CD4-positive, alpha-beta memory T cell (primary cell): ENCODE measurements at regions not wholly inside any gene's neighbourhood (a gene's known extent, or its start where the extent isn't known, plus 50 kb on each side); places are given as distances from the start of the nearest gene placed in this dataset.
"Not testable (repeated sequence)": the region's sequence is repeated elsewhere in the genome, so short reads cannot be mapped to it uniquely, and the experiment has no call there.

Experiments
- CTCF ChIA-PET: fragments of 350-600 bp; sonication (Branson Sonifier 250); formaldehyde crosslinking; loops from one replicate; lab custom pipeline; 2021; ENCODE audit warnings: inconsistent platforms; ENCODE audit not compliant: partially characterized antibody; lab: Charles Lee
- POLR2A ChIA-PET: fragments of 350-600 bp; sonication (Branson Sonifier 250); formaldehyde crosslinking; loops from one replicate; lab custom pipeline; 2021; ENCODE audit not compliant: partially characterized antibody; lab: Charles Lee
- DNase-seq, 5 donors: peaks; one replicate each; pipeline versions ENCODE4 v3.0.0 to v3.0.0-alpha.2; 2020 to 2022; ENCODE audit warnings: mixed read lengths in 1 of 5
- H3K27ac ChIP-seq: one replicate; pipeline ENCODE4 v1.7.0; 2013; ENCODE audit warnings: low read depth, low read length
- H3K27me3 ChIP-seq: 2 replicates; pipeline ENCODE4 v1.7.0; 2013; ENCODE audit warnings: mild to moderate bottlenecking, low read length, moderate library complexity; ENCODE audit not compliant: insufficient read depth
- H3K36me3 ChIP-seq: 2 replicates; pipeline ENCODE4 v1.7.0; 2013; ENCODE audit warnings: mild to moderate bottlenecking, low read length, moderate library complexity; ENCODE audit not compliant: insufficient read depth
- H3K4me1 ChIP-seq: 2 replicates; pipeline ENCODE4 v1.7.0; 2013; ENCODE audit warnings: mild to moderate bottlenecking, low read length, moderate library complexity; ENCODE audit not compliant: insufficient read depth
- H3K4me3 ChIP-seq, 2 donors: one replicate each; pipeline ENCODE4 v1.7.0; 2013; ENCODE audit warnings: low read length in 2 of 2, mild to moderate bottlenecking in 1 of 2
- H3K9me3 ChIP-seq, 2 donors: one replicate each; pipeline ENCODE4 v1.7.0; 2013; ENCODE audit warnings: low read length in 2 of 2, control low read depth in 1 of 2; ENCODE audit not compliant: control insufficient read depth in 1 of 2
- H3K27ac Mint-ChIP-seq, 7 donors: one replicate each; pipeline ENCODE4 v1.8.0; 2020 to 2021; ENCODE audit warnings: mixed read lengths in 7 of 7, mild to moderate bottlenecking in 6 of 7, inconsistent platforms in 3 of 7, moderate library complexity in 3 of 7
- H3K27me3 Mint-ChIP-seq, 2 donors: one replicate each; pipeline ENCODE4 v1.8.0; 2020 to 2021; ENCODE audit warnings: mixed read lengths in 2 of 2
- H3K36me3 Mint-ChIP-seq, 2 donors: one replicate each; pipeline ENCODE4 v1.8.0; 2020 to 2021; ENCODE audit warnings: mixed read lengths in 2 of 2, inconsistent platforms in 1 of 2, mild to moderate bottlenecking in 1 of 2
- H3K4me1 Mint-ChIP-seq, 4 donors: one replicate each; pipeline ENCODE4 v1.8.0; 2020 to 2021; ENCODE audit warnings: mixed read lengths in 4 of 4, mild to moderate bottlenecking in 1 of 4
- H3K4me3 Mint-ChIP-seq, 8 donors: one replicate each; pipeline ENCODE4 v1.8.0; 2020 to 2021; ENCODE audit warnings: mixed read lengths in 8 of 8, mild to moderate bottlenecking in 7 of 8, moderate library complexity in 6 of 8, inconsistent platforms in 3 of 8
- H3K9me3 Mint-ChIP-seq, 8 donors: one replicate each; pipeline ENCODE4 v1.8.0; 2020 to 2021; ENCODE audit warnings: mixed read lengths in 8 of 8, mild to moderate bottlenecking in 5 of 8, inconsistent platforms in 3 of 8, moderate library complexity in 1 of 8
- intact Hi-C: fragments of 100-400 bp; cut with micrococcal nuclease; formaldehyde crosslinking; loops from one replicate; pipeline ENCODE4 v1.15.1; 2023

DNA sequence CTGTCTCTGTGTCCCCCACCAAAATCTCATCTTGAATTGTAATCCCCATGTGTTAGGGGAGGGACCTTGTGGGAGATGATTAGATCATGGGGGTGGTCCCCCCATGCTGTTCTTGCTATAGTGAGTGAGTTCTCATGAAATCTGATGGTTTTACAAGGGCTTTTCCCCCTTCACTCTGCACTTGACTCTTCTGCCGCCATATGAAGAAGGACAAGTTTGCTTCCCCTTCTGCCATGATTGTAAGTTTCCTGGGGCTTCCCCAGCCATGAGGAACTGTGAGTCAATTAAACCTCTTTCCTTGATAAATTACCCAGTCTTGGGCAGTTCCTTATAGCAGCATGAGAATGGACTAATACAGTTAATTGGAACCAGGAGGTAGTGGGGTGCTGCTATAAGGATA, 137.1 kb upstream of the RAB4A start:
- Mint-ChIP-seq H3K27ac (no peak overlapping the region), H3K4me1 (peaks cover 51 to 80% (median 58%) of the 10 kb centered on the region in 4 donors), H3K27me3 (no peaks in the 10 kb centered on the region), H3K4me3 (no peak overlapping the region), H3K9me3 (peaks cover 0 to 27% (median 20%) of the 10 kb centered on the region in 8 donors), H3K36me3 (peaks cover 6% of the 10 kb centered on the region in 2 donors)
- no peaks in the 10 kb centered on the region for H3K36me3 ChIP-seq
- peaks cover 58% of the 10 kb centered on the region for H3K4me1 ChIP-seq
- H3K27ac ChIP-seq, result no peak overlapping the region
- no peaks in the 10 kb centered on the region for H3K27me3 ChIP-seq
- H3K9me3 ChIP-seq, result no peaks in the 10 kb centered on the region
- intact Hi-C loops, result no loop called here
- H3K4me3 ChIP-seq, result no peak overlapping the region
- CTCF ChIA-PET, result no interaction called here
- POLR2A ChIA-PET, result no interaction called here
- DNase-seq, result no peak

DNA sequence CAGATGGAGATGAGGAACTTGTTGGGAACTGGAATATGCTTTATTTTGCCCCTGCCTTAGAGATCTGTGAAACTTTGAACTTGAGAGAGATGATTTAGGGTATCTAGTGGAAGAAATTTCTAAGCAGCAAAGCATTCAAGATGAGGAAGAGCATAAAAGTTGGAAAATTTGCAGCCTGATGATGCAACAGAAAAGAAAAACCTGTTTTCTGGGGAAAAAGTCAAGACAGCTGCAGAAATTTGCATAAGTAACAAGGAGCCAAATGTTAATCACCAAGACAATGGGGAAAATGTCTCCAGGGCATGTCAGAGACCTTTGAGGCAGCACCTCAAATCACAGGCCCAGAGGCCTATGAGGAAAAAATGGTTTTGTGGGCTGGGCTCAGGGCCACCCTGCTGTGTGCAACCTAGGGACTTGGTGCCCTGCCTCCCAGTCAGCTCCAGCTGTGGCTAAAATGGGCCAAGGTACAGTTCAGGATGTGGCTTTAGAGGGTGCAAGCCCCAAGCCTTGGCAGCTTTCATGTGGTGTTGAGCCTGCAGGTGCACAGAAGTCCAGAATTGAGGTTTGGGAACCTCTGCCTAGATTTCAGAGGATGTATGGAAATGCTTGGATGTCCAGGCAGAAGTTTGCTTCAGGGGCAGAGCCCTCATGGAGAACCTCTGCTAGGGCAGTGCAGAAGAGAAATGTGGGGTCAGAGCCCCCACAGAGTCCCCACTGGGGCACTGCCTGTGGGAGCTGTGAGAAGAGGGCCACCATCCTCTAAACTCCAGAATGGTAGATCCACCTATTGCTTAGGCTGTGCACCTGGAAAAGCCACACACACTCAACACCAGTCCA, 136.3 kb upstream of the RAB4A start:
- H3K27ac ChIP-seq, H3K27me3 ChIP-seq, H3K36me3 Mint-ChIP-seq, POLR2A ChIA-PET, H3K4me3 Mint-ChIP-seq, H3K27ac Mint-ChIP-seq, H3K4me3 ChIP-seq, H3K27me3 Mint-ChIP-seq, DNase-seq, intact Hi-C loops, CTCF ChIA-PET, H3K36me3 ChIP-seq, H3K9me3 ChIP-seq: not testable (repeated sequence)
- H3K4me1 ChIP-seq, result peaks cover 57% of the 10 kb centered on the region
- H3K9me3 Mint-ChIP-seq, result peaks cover 0 to 27% (median 20%) of the 10 kb centered on the region in 8 donors
- peaks cover 52 to 80% (median 57%) of the 10 kb centered on the region in 4 donors for H3K4me1 Mint-ChIP-seq

DNA sequence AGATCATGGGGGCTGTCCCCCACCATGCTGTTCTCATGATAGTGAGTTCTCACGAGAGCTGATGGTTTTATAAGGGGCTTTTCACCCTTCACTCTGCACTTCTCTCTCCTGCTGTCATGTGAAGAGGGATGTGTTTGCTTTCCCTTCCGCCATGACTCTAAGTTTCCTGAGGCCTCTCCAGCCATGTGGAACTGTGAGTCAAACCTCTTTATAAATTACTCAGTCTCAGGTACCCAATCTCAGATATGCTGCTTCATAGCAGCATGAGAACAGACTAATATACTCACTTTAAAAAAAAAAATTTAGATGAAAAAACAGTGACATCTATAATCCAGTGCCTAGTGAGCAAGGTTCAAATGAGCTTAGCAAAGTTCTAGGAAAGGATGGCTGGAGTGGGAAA, 135.1 kb upstream of the RAB4A start:
- intact Hi-C loops, result no loop called here
- H3K27me3 Mint-ChIP-seq, result no peaks in the 10 kb centered on the region
- Histone ChIP-seq H3K27me3 (no peaks in the 10 kb centered on the region), H3K4me3 (no peak overlapping the region), H3K27ac (no peak overlapping the region), H3K4me1 (peaks cover 52% of the 10 kb centered on the region), H3K36me3 (no peaks in the 10 kb centered on the region), H3K9me3 (no peaks in the 10 kb centered on the region)
- no peak overlapping the region for H3K27ac Mint-ChIP-seq
- H3K9me3 Mint-ChIP-seq, result peaks cover 0 to 27% (median 20%) of the 10 kb centered on the region in 8 donors
- peaks cover 6% of the 10 kb centered on the region in 2 donors for H3K36me3 Mint-ChIP-seq
- no peak for DNase-seq
- peaks cover 48 to 76% (median 51%) of the 10 kb centered on the region in 4 donors for H3K4me1 Mint-ChIP-seq
- ChIA-PET CTCF (no interaction called here), POLR2A (no interaction called here)
- H3K4me3 Mint-ChIP-seq, result no peak overlapping the region

DNA sequence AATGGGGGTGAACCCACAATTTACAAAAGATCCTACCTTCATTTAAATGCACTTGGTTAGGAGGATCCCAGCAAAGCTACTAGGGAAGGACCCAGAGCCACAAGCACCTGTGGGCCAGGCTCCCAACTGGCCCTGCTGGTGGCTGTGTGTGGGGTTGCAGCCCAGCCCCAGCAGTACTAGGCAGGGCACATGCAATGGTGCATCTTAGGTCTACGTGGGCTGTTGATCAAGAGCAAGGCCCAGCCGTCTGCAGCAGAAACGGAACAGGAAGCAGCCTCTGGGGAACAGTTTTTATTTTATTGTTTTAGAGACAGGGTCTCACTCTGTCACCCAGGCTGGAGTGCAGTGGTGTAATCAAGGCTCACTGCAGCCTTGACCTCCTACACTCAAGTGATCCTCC, 134.1 kb upstream of the RAB4A start:
- H3K9me3 Mint-ChIP-seq, result peaks cover 0 to 27% (median 20%) of the 10 kb centered on the region in 8 donors
- ChIA-PET CTCF (no interaction called here), POLR2A (no interaction called here)
- H3K36me3 Mint-ChIP-seq, result peaks cover 6% of the 10 kb centered on the region in 2 donors
- no peaks in the 10 kb centered on the region for H3K27me3 Mint-ChIP-seq
- no peaks in the 10 kb centered on the region for H3K36me3 ChIP-seq
- H3K27ac Mint-ChIP-seq, result peak overlapping the region in 2 of 7 donors; percentile 55 to 73
- H3K4me3 ChIP-seq, result no peak overlapping the region
- H3K27ac ChIP-seq, result no peak overlapping the region
- DNase-seq, result no peak
- peaks cover 40 to 71% (median 43%) of the 10 kb centered on the region in 4 donors for H3K4me1 Mint-ChIP-seq
- no peaks in the 10 kb centered on the region for H3K9me3 ChIP-seq
- H3K4me3 Mint-ChIP-seq, result peak overlapping the region in 4 of 8 donors; percentile 7 to 47 (median 40)
- H3K4me1 ChIP-seq, result peaks cover 42% of the 10 kb centered on the region
- H3K27me3 ChIP-seq, result no peaks in the 10 kb centered on the region
- intact Hi-C loops, result no loop called here

DNA sequence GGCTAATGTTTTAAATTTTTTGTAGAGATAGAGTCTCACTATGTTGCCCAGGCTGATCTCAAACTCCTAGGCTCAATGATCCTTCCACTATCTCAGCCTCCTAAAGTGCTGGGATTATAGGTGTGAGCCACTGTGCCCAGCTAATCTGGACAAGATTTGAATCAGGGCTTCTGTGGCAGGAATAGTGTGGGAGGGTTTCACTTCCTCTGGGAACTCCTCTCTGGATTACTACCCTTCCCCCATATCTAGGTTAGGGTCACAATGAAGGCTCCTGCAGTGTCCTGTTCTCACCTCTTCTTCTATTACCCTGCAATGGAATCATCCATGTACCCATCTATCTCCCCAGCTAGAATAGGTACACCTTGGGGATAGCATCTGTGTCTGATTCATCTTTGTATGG, 133.6 kb upstream of the RAB4A start:
- H3K27ac ChIP-seq, result no peak overlapping the region
- H3K4me3 ChIP-seq, result no peak overlapping the region
- Mint-ChIP-seq H3K9me3 (peaks cover 0 to 27% (median 20%) of the 10 kb centered on the region in 8 donors), H3K4me1 (peaks cover 36 to 67% (median 39%) of the 10 kb centered on the region in 4 donors), H3K4me3 (peak overlapping the region in 3 of 8 donors; percentile 1 to 47 (median 42)), H3K36me3 (peaks cover 6% of the 10 kb centered on the region in 2 donors), H3K27me3 (no peaks in the 10 kb centered on the region), H3K27ac (peak overlapping the region in 2 of 7 donors; percentile 8 to 55)
- H3K4me1 ChIP-seq, result peaks cover 38% of the 10 kb centered on the region
- no peaks in the 10 kb centered on the region for H3K9me3 ChIP-seq
- ChIA-PET POLR2A (no interaction called here), CTCF (no interaction called here)
- H3K27me3 ChIP-seq, result no peaks in the 10 kb centered on the region
- DNase-seq, result no peak
- intact Hi-C loops, result no loop called here
- H3K36me3 ChIP-seq, result no peaks in the 10 kb centered on the region

DNA sequence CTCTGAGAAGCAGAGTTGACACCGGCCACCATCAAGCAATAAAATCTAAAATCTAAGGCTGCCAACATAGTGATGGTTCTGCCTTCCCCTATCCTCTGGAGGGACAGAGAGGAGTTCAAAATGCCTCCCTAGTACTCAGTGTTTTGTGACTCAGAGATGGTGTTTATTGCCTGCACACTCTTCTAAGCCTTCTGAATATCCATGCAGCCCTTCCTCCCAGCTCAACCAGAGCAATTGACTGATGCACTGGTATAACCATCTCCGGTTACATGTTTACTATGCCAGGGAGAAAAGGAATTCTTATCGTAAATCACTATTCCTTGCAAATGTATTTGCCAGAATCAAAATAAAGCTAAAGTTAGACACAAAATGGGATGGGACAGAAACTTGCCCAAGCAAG, 132.9 kb upstream of the RAB4A start:
- intact Hi-C loops, result no loop called here
- H3K27me3 ChIP-seq, result no peaks in the 10 kb centered on the region
- H3K4me3 ChIP-seq, result no peak overlapping the region
- CTCF ChIA-PET, result no interaction called here
- H3K4me1 Mint-ChIP-seq, result peaks cover 36 to 67% (median 38%) of the 10 kb centered on the region in 4 donors
- DNase-seq, result no peak
- H3K4me1 ChIP-seq, result peaks cover 38% of the 10 kb centered on the region
- peak overlapping the region in 4 of 7 donors; percentile 5 to 29 (median 20) for H3K27ac Mint-ChIP-seq
- no peak overlapping the region for H3K27ac ChIP-seq
- peak overlapping the region in 6 of 8 donors; percentile 13 to 82 (median 50) for H3K4me3 Mint-ChIP-seq
- H3K36me3 Mint-ChIP-seq, result peaks cover 5 to 6% of the 10 kb centered on the region in 2 donors
- POLR2A ChIA-PET, result interaction anchor here (2.8 kb wide), 1 partner anchor 8 kb away, joined by 21 read pairs; no protein-coding TSS in a partner anchor
- H3K36me3 ChIP-seq, result no peaks in the 10 kb centered on the region
- no peaks in the 10 kb centered on the region for H3K9me3 ChIP-seq
- H3K27me3 Mint-ChIP-seq, result no peaks in the 10 kb centered on the region
- peaks cover 0 to 25% (median 20%) of the 10 kb centered on the region in 8 donors for H3K9me3 Mint-ChIP-seq

DNA sequence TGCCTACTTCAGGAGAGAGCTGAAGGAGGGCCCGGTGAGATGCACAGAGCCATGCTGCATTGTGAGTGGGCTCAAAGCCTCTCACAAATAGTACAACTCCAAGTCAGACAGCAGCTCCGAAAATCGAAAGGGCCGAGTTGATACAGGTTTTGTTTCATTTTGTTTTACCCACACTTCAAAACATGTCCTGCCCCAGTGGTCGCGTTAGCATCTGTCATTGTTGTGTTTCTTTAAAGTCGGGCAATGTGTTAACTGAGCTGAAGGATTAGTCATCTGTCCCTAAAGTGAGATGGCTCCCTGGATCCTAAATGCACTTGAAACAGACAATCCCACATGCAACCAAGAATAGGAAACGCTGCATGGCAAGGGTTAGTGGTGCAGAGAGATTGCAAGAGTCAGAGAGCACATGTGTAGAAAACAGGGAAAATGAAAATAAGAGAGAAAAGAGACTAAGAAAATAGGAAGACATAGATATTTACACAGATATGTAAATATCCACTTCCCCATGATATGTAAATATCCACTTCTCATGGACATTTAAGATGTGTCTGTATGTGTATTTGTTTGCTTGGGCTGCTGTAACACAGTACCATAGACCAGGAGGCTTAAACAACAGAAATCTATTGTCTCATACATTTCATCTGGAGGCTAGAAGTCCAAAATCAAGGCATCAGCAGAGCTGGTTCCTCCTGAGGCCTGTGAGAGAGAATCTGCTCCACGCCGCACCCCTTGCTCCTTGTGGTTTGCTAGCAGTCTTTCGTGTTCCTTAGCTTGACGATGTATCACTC, 131.4 kb upstream of the RAB4A start:
- Mint-ChIP-seq H3K4me3 (peak overlapping the region; percentile 63 to 84 (median 76)), H3K27ac (peak overlapping the region in 6 of 7 donors; percentile 17 to 87 (median 78)), H3K36me3 (no peaks in the 10 kb centered on the region), H3K9me3 (peaks cover 0 to 16% (median 13%) of the 10 kb centered on the region in 8 donors), H3K27me3 (no peaks in the 10 kb centered on the region), H3K4me1 (peaks cover 33 to 55% (median 37%) of the 10 kb centered on the region in 4 donors)
- CTCF ChIA-PET, result interaction anchor here (0.8 to 1.3 kb wide), 3 partner anchors 62 to 403 kb away, joined by 3 read pairs; no protein-coding TSS in a partner anchor
- POLR2A ChIA-PET, result interaction anchor here (1.1 to 2.8 kb wide), 3 partner anchors 10 to 403 kb away, joined by 3 to 21 read pairs (median 3); no protein-coding TSS in a partner anchor
- Histone ChIP-seq H3K27me3 (no peaks in the 10 kb centered on the region), H3K4me1 (peaks cover 38% of the 10 kb centered on the region), H3K4me3 (peak overlapping the region; percentile 11 to 44), H3K27ac (no peak overlapping the region), H3K9me3 (no peaks in the 10 kb centered on the region), H3K36me3 (no peaks in the 10 kb centered on the region)
- intact Hi-C loops, result no loop called here
- DNase-seq, result peak in 1 of 5 donors; percentile 31
